Lung (tissue), 11 donors: ENCODE measurements at regions not wholly inside any gene's neighbourhood (a gene's known extent, or its start where the extent isn't known, plus 50 kb on each side); places are given as distances from the start of the nearest gene placed in this dataset.

ENCODE experiments used
- ATAC-seq: fragments of 200-7000 bp; cut with Tn5 transposase; one replicate; pipeline ENCODE4 v1.9.1; 2020; ENCODE audit warnings: moderate number of reproducible peaks; ENCODE audit not compliant: insufficient read depth, low FRiP score
- DNase-seq, 3 donors: peaks; one replicate each; pipeline ENCODE4 v3.0.0-alpha.2; 2013 to 2017
- H3K27ac ChIP-seq, 2 donors: one replicate each; pipeline ENCODE4 v1.5.1; 2013; ENCODE audit warnings: mild to moderate bottlenecking in 2 of 2, moderate library complexity in 2 of 2, control low read depth in 1 of 2, inconsistent platforms in 1 of 2, low read depth in 1 of 2, low read length in 1 of 2
- H3K27me3 ChIP-seq, 3 donors: one replicate each; pipeline ENCODE4 v1.5.1; 2013; ENCODE audit warnings: low read length in 2 of 3; ENCODE audit not compliant: control insufficient read depth in 3 of 3, insufficient read depth in 3 of 3
- H3K36me3 ChIP-seq, 4 donors: one replicate each; pipeline ENCODE4 v1.5.1; 2013; ENCODE audit warnings: low read length in 4 of 4, mild to moderate bottlenecking in 1 of 4, moderate library complexity in 1 of 4; ENCODE audit not compliant: control insufficient read depth in 4 of 4, insufficient read depth in 4 of 4
- H3K4me1 ChIP-seq, 5 donors: one replicate each; pipeline ENCODE4 v1.5.1; 2013; ENCODE audit warnings: low read length in 5 of 5, mild to moderate bottlenecking in 2 of 5, moderate library complexity in 1 of 5; ENCODE audit not compliant: control insufficient read depth in 5 of 5, insufficient read depth in 5 of 5
- H3K4me3 ChIP-seq: one replicate; pipeline ENCODE4 v1.5.1; 2013; ENCODE audit warnings: mild to moderate bottlenecking, control low read depth, moderate library complexity
- H3K9ac ChIP-seq, 2 donors: one replicate each; pipeline ENCODE4 v1.5.1; 2013; ENCODE audit warnings: low read length in 2 of 2, control low read depth in 1 of 2; ENCODE audit not compliant: insufficient read depth in 1 of 2
- H3K9me3 ChIP-seq, 4 donors: one replicate each; pipeline ENCODE4 v1.5.1; 2013; ENCODE audit warnings: low read length in 3 of 4, mild to moderate bottlenecking in 1 of 4, moderate library complexity in 1 of 4; ENCODE audit not compliant: control insufficient read depth in 4 of 4, insufficient read depth in 3 of 4
- CTCF ChIP-seq: IDR thresholded peaks from 2 replicates; pipeline ENCODE4 v1.5.1; 2012; ENCODE audit warnings: mild to moderate bottlenecking; ENCODE audit errors: control extremely low read depth, extremely low read depth
- WGBS, 2 donors: extraction: QIAGEN DNeasy Blood & Tissue Kit; methylation state at CpG; one replicate each; pipeline ENCODE4 v1.1.7; 2013; 5-methylcytosine and 5-hydroxymethylcytosine counted together
- donor health status: control.
- donor health status: control.
- donor health status: Bipolar disorder and iron deficiency.
- donor health status: healthy.
- donor health status: DM: yes; HTN: yes; CAD: no.

- H3K36me3 ChIP-seq, result no peaks in the 10 kb centered on the region
- TF ChIP-seq CTCF, result no peak
- H3K9ac ChIP-seq, result no peak overlapping the region
- WGBS, 2 donors, result 67 to 88% methylated on average over 11 of the region's 11 CpGs
- ATAC-seq (peak; percentile 11), DNase-seq (peak in 2 of 3 donors; percentile 50 to 53)
- no peaks in the 10 kb centered on the region for H3K27me3 ChIP-seq
- H3K9me3 ChIP-seq, result no peaks in the 10 kb centered on the region
- H3K4me3 ChIP-seq, result no peak overlapping the region
- peaks cover 0 to 19% (median 0%) of the 10 kb centered on the region in 5 donors for H3K4me1 ChIP-seq
- H3K27ac ChIP-seq, result peak overlapping the region in 1 of 2 donors; percentile 41
These were observed 117.6 kb downstream of the UBE2U start for GRCh38 chr1:64320922-64321614.

- ATAC-seq (no peak), DNase-seq (no peak)
- Histone ChIP-seq H3K4me1 (peaks cover 0 to 18% (median 0%) of the 10 kb centered on the region in 5 donors), H3K27me3 (no peaks in the 10 kb centered on the region), H3K4me3 (no peak overlapping the region), H3K36me3 (no peaks in the 10 kb centered on the region), H3K9ac (no peak overlapping the region), H3K27ac (no peak overlapping the region), H3K9me3 (peaks cover 0 to 2% (median 0%) of the 10 kb centered on the region in 4 donors)
- TF ChIP-seq CTCF, result no peak
- WGBS, 2 donors, result 86% methylated on average over 4 of the region's 4 CpGs
These were observed 119.6 kb downstream of the UBE2U start for GRCh38 chr1:64323054-64323453.

- Histone ChIP-seq H3K27ac (no peak overlapping the region), H3K36me3 (no peaks in the 10 kb centered on the region), H3K9me3 (peaks cover 0 to 2% (median 0%) of the 10 kb centered on the region in 4 donors), H3K4me1 (peaks cover 0 to 14% (median 0%) of the 10 kb centered on the region in 5 donors), H3K27me3 (no peaks in the 10 kb centered on the region), H3K9ac (no peak overlapping the region), H3K4me3 (no peak overlapping the region)
- DNase-seq, result no peak
- TF ChIP-seq CTCF, result no peak
- ATAC-seq, result no peak
- 69 to 71% methylated on average over 4 of the region's 4 CpGs for WGBS, 2 donors
These were observed 120.5 kb downstream of the UBE2U start for GRCh38 chr1:64323882-64324281.
